Right cardiac atrium (tissue), 5 donors: ENCODE measurements at regions not wholly inside any gene's neighbourhood (a gene's known extent, or its start where the extent isn't known, plus 50 kb on each side); places are given as distances from the start of the nearest gene placed in this dataset.
"Not testable (repeated sequence)": the region's sequence is repeated elsewhere in the genome, so short reads cannot be mapped to it uniquely, and the experiment has no call there.

Experiments
- ATAC-seq, 2 donors: fragments of 200-7000 bp; cut with Tn5 transposase; one replicate each; pipeline versions ENCODE4 v1.8.0 to v1.9.1; 2020; ENCODE audit warnings: moderate library complexity in 2 of 2, mild to moderate bottlenecking in 1 of 2
- DNase-seq, 3 donors: peaks; one replicate each; pipeline ENCODE4 v3.0.0-alpha.2; 2020
- H3K27ac ChIP-seq: one replicate; pipeline ENCODE4 v1.5.1; 2013; ENCODE audit warnings: mild to moderate bottlenecking, low read length, control low read depth, moderate library complexity
- H3K27me3 ChIP-seq: one replicate; pipeline ENCODE4 v1.6.1; 2013; ENCODE audit not compliant: control insufficient read depth, insufficient read depth
- H3K4me1 ChIP-seq: one replicate; pipeline ENCODE4 v1.6.1; 2013; ENCODE audit warnings: low read length; ENCODE audit not compliant: control insufficient read depth, insufficient read depth
- H3K4me3 ChIP-seq: one replicate; pipeline ENCODE4 v1.5.1; 2013; ENCODE audit warnings: low read length, control low read depth
- H3K9me3 ChIP-seq: one replicate; pipeline ENCODE4 v1.6.1; 2013; ENCODE audit warnings: low read length; ENCODE audit not compliant: control insufficient read depth
- WGBS: extraction: QIAGEN DNeasy Blood & Tissue Kit; methylation state at CpG from one replicate; pipeline ENCODE4 v1.1.7; 2013; 5-methylcytosine and 5-hydroxymethylcytosine counted together
- intact Hi-C, 4 donors: fragments of 100-400 bp; cut with DNase I; formaldehyde crosslinking; loops; one replicate each; pipeline versions ENCODE4 v1.11.0 to v1.14.0; 2022 to 2023
- donor health status: healthy with polysubstance abuse.
- donor health status: DM: no; HTN: yes; CAD: no.
- donor health status: DM: no; HTN: no; CAD: no.
- donor health status: DM: no; HTN: yes; CAD: no; lungs with severe emphysema.
- donor health status: DM: yes; HTN: yes; CAD: no.

- no peak for ATAC-seq
- intact Hi-C loops = no loop called here
- DNase-seq = no peak
- H3K27ac ChIP-seq = no peak overlapping the region
- H3K27me3 ChIP-seq = no peaks in the 10 kb centered on the region
- H3K4me3 ChIP-seq = no peak overlapping the region
- H3K4me1 ChIP-seq = no peaks in the 10 kb centered on the region
- no peaks in the 10 kb centered on the region for H3K9me3 ChIP-seq
- WGBS = 77% methylated on average over 1 of the region's 1 CpG
Measured at GRCh38 chr6:140003217-140003616, 628.8 kb upstream of the CITED2 start.

- intact Hi-C loops = no loop called here
- DNase-seq (no peak), ATAC-seq (no peak)
- no peaks in the 10 kb centered on the region for H3K27me3 ChIP-seq
- no peaks in the 10 kb centered on the region for H3K4me1 ChIP-seq
- H3K4me3 ChIP-seq = no peak overlapping the region
- H3K9me3 ChIP-seq = no peaks in the 10 kb centered on the region
- 74% methylated on average over 4 of the region's 4 CpGs for WGBS
- H3K27ac ChIP-seq = no peak overlapping the region
Measured at GRCh38 chr6:140002396-140003022, 628.1 kb upstream of the CITED2 start.

- no peak for DNase-seq
- Histone ChIP-seq H3K4me1 (no peaks in the 10 kb centered on the region), H3K9me3 (no peaks in the 10 kb centered on the region), H3K4me3 (no peak overlapping the region), H3K27ac (no peak overlapping the region), H3K27me3 (no peaks in the 10 kb centered on the region)
- WGBS = 57% methylated on average over 5 of the region's 5 CpGs
- intact Hi-C loops = no loop called here
- ATAC-seq = no peak
Measured at GRCh38 chr6:140001821-140002341, 627.4 kb upstream of the CITED2 start.

GRCh38 chr6:140001005-140001404, 626.6 kb upstream of the CITED2 start:
- ATAC-seq = no peak
- WGBS = 27% methylated on average over 2 of the region's 2 CpGs

GRCh38 chr6:139999661-140000060, 625.2 kb upstream of the CITED2 start:
- 98% methylated on average over 18 of the region's 18 CpGs for WGBS
- H3K4me1 ChIP-seq, ATAC-seq, H3K9me3 ChIP-seq, H3K27ac ChIP-seq, H3K4me3 ChIP-seq, DNase-seq, intact Hi-C loops, H3K27me3 ChIP-seq: not testable (repeated sequence)

More at GRCh38 chr6:140001005-140001404, 626.6 kb upstream of the CITED2 start:
- Histone ChIP-seq H3K9me3 (no peaks in the 10 kb centered on the region), H3K27me3 (no peaks in the 10 kb centered on the region), H3K4me3 (no peak overlapping the region), H3K4me1 (no peaks in the 10 kb centered on the region), H3K27ac (no peak overlapping the region)
- no peak for DNase-seq
- intact Hi-C loops = no loop called here

- intact Hi-C loops = not testable (repeated sequence)
Measured at GRCh38 chr6:139998478-139998877, 624.0 kb upstream of the CITED2 start.

GRCh38 chr6:139996253-139996834, 621.9 kb upstream of the CITED2 start:
- Histone ChIP-seq H3K27ac (no peak overlapping the region), H3K9me3 (no peaks in the 10 kb centered on the region), H3K4me3 (no peak overlapping the region), H3K27me3 (no peaks in the 10 kb centered on the region), H3K4me1 (no peaks in the 10 kb centered on the region)
- ATAC-seq (no peak), DNase-seq (no peak)
- intact Hi-C loops = no loop called here
- 84% methylated on average over 6 of the region's 6 CpGs for WGBS

More at GRCh38 chr6:139998478-139998877, 624.0 kb upstream of the CITED2 start:
- H3K27ac ChIP-seq, H3K4me1 ChIP-seq, H3K27me3 ChIP-seq, ATAC-seq, H3K9me3 ChIP-seq, DNase-seq, H3K4me3 ChIP-seq: not testable (repeated sequence)
- whole genome bisulfite sequencing = 95% methylated on average over 11 of the region's 11 CpGs

- DNase-seq = no peak
- intact Hi-C loops = no loop called here
- Histone ChIP-seq H3K4me1 (no peaks in the 10 kb centered on the region), H3K27ac (no peak overlapping the region), H3K9me3 (no peaks in the 10 kb centered on the region), H3K4me3 (no peak overlapping the region), H3K27me3 (no peaks in the 10 kb centered on the region)
- ATAC-seq = no peak
Measured at GRCh38 chr6:139994998-139995397, 620.5 kb upstream of the CITED2 start.

- no peaks in the 10 kb centered on the region for H3K27me3 ChIP-seq
- ATAC-seq (peak; percentile 68 to 80), DNase-seq (peak in 1 of 3 donors; percentile 12)
- no peaks in the 10 kb centered on the region for H3K4me1 ChIP-seq
- no peak overlapping the region for H3K27ac ChIP-seq
- H3K4me3 ChIP-seq = no peak overlapping the region
- intact Hi-C loops = no loop called here
- no peaks in the 10 kb centered on the region for H3K9me3 ChIP-seq
- 40% methylated on average over 8 of the region's 8 CpGs for WGBS
Measured at GRCh38 chr6:139990856-139991465, 616.5 kb upstream of the CITED2 start.

GRCh38 chr6:139990026-139990686, 615.7 kb upstream of the CITED2 start:
- no peaks in the 10 kb centered on the region for H3K4me1 ChIP-seq
- ATAC-seq = peak in 1 of 2 donors; percentile 16
- H3K27ac ChIP-seq = no peak overlapping the region
- no peaks in the 10 kb centered on the region for H3K9me3 ChIP-seq
- H3K4me3 ChIP-seq = no peak overlapping the region
- H3K27me3 ChIP-seq = no peaks in the 10 kb centered on the region
- no peak for DNase-seq
- intact Hi-C loops = no loop called here
- 42% methylated on average over 4 of the region's 4 CpGs for WGBS

GRCh38 chr6:139988685-139989084, 614.2 kb upstream of the CITED2 start:
- no peak overlapping the region for H3K27ac ChIP-seq
- H3K4me1 ChIP-seq = no peaks in the 10 kb centered on the region
- no peak overlapping the region for H3K4me3 ChIP-seq
- ATAC-seq = no peak
- no peak for DNase-seq
- intact Hi-C loops = no loop called here
- no peaks in the 10 kb centered on the region for H3K9me3 ChIP-seq
- no peaks in the 10 kb centered on the region for H3K27me3 ChIP-seq
